HG02763 (cell line): ENCODE measurements at regions not wholly inside any gene's neighbourhood (a gene's known extent, or its start where the extent isn't known, plus 50 kb on each side); places are given as distances from the start of the nearest gene placed in this dataset.
"Not testable (repeated sequence)": the region's sequence is repeated elsewhere in the genome, so short reads cannot be mapped to it uniquely, and the experiment has no call there.

Experiments used
- ATAC-seq: cut with Tn5 transposase; IDR thresholded peaks from one replicate; pipeline ENCODE4 v1.9.1; 2021; ENCODE audit warnings: mild to moderate bottlenecking, moderate library complexity; ENCODE audit not compliant: unreplicated experiment

GRCh38 chr4:134740290-134740689 lies 538.7 kb upstream of the PABPC4L start:
- ATAC-seq = no peak

GRCh38 chr4:134735901-134736300 lies 534.3 kb upstream of the PABPC4L start:
- ATAC-seq = no peak

GRCh38 chr4:134727696-134728095 lies 526.1 kb upstream of the PABPC4L start:
- ATAC-seq = no peak

GRCh38 chr4:134722306-134722705 lies 520.7 kb upstream of the PABPC4L start:
- no peak for ATAC-seq

GRCh38 chr4:134720030-134720429 lies 518.4 kb upstream of the PABPC4L start:
- ATAC-seq = no peak

- no peak for ATAC-seq
Observed at GRCh38 chr4:134708616-134709015, 507.0 kb upstream of the PABPC4L start.

- no peak for ATAC-seq
Observed at GRCh38 chr4:134708026-134708425, 506.4 kb upstream of the PABPC4L start.

GRCh38 chr4:134702374-134702773 lies 500.8 kb upstream of the PABPC4L start:
- no peak for ATAC-seq

- ATAC-seq = no peak
Observed at GRCh38 chr4:134700251-134700650, 498.7 kb upstream of the PABPC4L start.

GRCh38 chr4:134698831-134699230 lies 497.2 kb upstream of the PABPC4L start:
- ATAC-seq = not testable (repeated sequence)

- ATAC-seq = no peak
Observed at GRCh38 chr4:134695433-134695832, 493.8 kb upstream of the PABPC4L start.

- ATAC-seq = no peak
Observed at GRCh38 chr4:134691915-134692314, 490.3 kb upstream of the PABPC4L start.

- ATAC-seq = no peak
Observed at GRCh38 chr4:134687646-134688628, 486.3 kb upstream of the PABPC4L start.

- no peak for ATAC-seq
Observed at GRCh38 chr4:134677209-134677814, 475.7 kb upstream of the PABPC4L start.

GRCh38 chr4:134668237-134668636 lies 466.6 kb upstream of the PABPC4L start:
- ATAC-seq = no peak

GRCh38 chr4:134666640-134667039 lies 465.1 kb upstream of the PABPC4L start:
- ATAC-seq = no peak

GRCh38 chr4:134665429-134665828 lies 463.8 kb upstream of the PABPC4L start:
- ATAC-seq = no peak

GRCh38 chr4:134663742-134664141 lies 462.2 kb upstream of the PABPC4L start:
- ATAC-seq = no peak

- ATAC-seq = no peak
Observed at GRCh38 chr4:134650461-134650860, 448.9 kb upstream of the PABPC4L start.

- no peak for ATAC-seq
Observed at GRCh38 chr4:134645778-134646177, 444.2 kb upstream of the PABPC4L start.

- ATAC-seq = no peak
Observed at GRCh38 chr4:134636338-134637051, 434.9 kb upstream of the PABPC4L start.
